B cell (primary cell): ENCODE measurements at regions not wholly inside any gene's neighbourhood (a gene's known extent, or its start where the extent isn't known, plus 50 kb on each side); places are given as distances from the start of the nearest gene placed in this dataset.

Experiments
- ATAC-seq: fragments of 200-7000 bp; cut with Tn5 transposase; one replicate; pipeline ENCODE4 v1.10.0; 2021; ENCODE audit warnings: low read depth, mild to moderate bottlenecking, moderate number of reproducible peaks, moderate library complexity
- CTCF ChIA-PET: fragments of 350-600 bp; sonication (Branson Sonifier 250); formaldehyde crosslinking; loops from one replicate; lab custom pipeline; 2021; ENCODE audit warnings: antibody characterized with exemption, inconsistent platforms; lab: Charles Lee
- POLR2A ChIA-PET: fragments of 350-600 bp; sonication (Branson Sonifier 250); formaldehyde crosslinking; loops from one replicate; lab custom pipeline; 2021; ENCODE audit warnings: antibody characterized with exemption; lab: Charles Lee
- DNase-seq: peaks from one replicate; pipeline ENCODE4 v3.0.0; 2013
- H2AFZ ChIP-seq: 2 replicates; pipeline ENCODE4 v1.6.1; 2012; ENCODE audit warnings: mild to moderate bottlenecking, low read depth, low read length; ENCODE audit not compliant: insufficient read depth, poor library complexity, severe bottlenecking
- H3K27ac ChIP-seq, 2 donors: 1 replicate in 1 of 2; 2 replicates in 1 of 2; pipeline ENCODE4 v1.5.1; 2012 to 2013; ENCODE audit warnings: low read length in 2 of 2, mild to moderate bottlenecking in 2 of 2, moderate library complexity in 1 of 2
- H3K27me3 ChIP-seq, 4 experiments: fragments of 200-600 bp in 1 of 4; sonication (generic) in 1 of 4; replicated peaks in 1 of 4; 1 replicate in 2 of 4; 2 replicates in 2 of 4; pipeline versions ENCODE4 v1.6.1 to v1.7.0; 2013 to 2016; ENCODE audit warnings: low read length in 3 of 4, mild to moderate bottlenecking in 2 of 4, mixed read lengths in 1 of 4, moderate library complexity in 1 of 4; ENCODE audit not compliant: insufficient read depth in 4 of 4, control insufficient read depth in 3 of 4; ENCODE audit errors: control extremely low read depth in 1 of 4
- H3K36me3 ChIP-seq, 2 experiments: replicated peaks in 1 of 2; 1 replicate in 1 of 2; 2 replicates in 1 of 2; pipeline versions ENCODE4 v1.6.1 to v1.7.1; 2013; ENCODE audit warnings: low read length in 1 of 2; ENCODE audit not compliant: insufficient read depth in 2 of 2, control insufficient read depth in 1 of 2; ENCODE audit errors: control extremely low read depth in 1 of 2, extremely low read depth in 1 of 2
- H3K4me1 ChIP-seq, 2 donors: fragments of 200-600 bp in 1 of 2; sonication (generic) in 1 of 2; 1 replicate in 1 of 2; 2 replicates in 1 of 2; pipeline versions ENCODE4 v1.5.1 to v1.6.1; 2013 to 2017; ENCODE audit warnings: low read length in 2 of 2; ENCODE audit not compliant: control insufficient read depth in 2 of 2, insufficient read depth in 2 of 2
- H3K4me2 ChIP-seq: replicated peaks from 2 replicates; pipeline ENCODE3; 2012; ENCODE audit warnings: mild to moderate bottlenecking, low read depth, low read length; ENCODE audit not compliant: poor library complexity, severe bottlenecking
- H3K4me3 ChIP-seq, 5 experiments: fragments of 200-600 bp in 1 of 5; sonication (generic) in 1 of 5; 1 replicate in 3 of 5; 2 replicates in 2 of 5; pipeline versions ENCODE4 v1.5.1 to v1.7.0; 2011 to 2016; ENCODE audit warnings: low read length in 4 of 5, mild to moderate bottlenecking in 4 of 5, low read depth in 2 of 5, control low read depth in 1 of 5, moderate library complexity in 1 of 5; ENCODE audit not compliant: insufficient read depth in 1 of 5; ENCODE audit errors: control extremely low read depth in 1 of 5, extremely low read depth in 1 of 5
- H3K79me2 ChIP-seq: fragments of 200-600 bp; sonication (generic); one replicate; pipeline ENCODE4 v1.6.0; 2016; ENCODE audit warnings: low read length; ENCODE audit not compliant: control insufficient read depth, insufficient read depth
- H3K9ac ChIP-seq: fragments of 200-600 bp; sonication (generic); 2 replicates; pipeline ENCODE4 v1.6.1; 2017; ENCODE audit warnings: mild to moderate bottlenecking, low read length, moderate library complexity
- H3K9me3 ChIP-seq, 3 donors: one replicate each; pipeline versions ENCODE4 v1.6.1 to v1.7.1; 2013; ENCODE audit warnings: low read length in 2 of 3; ENCODE audit not compliant: control insufficient read depth in 2 of 3, insufficient read depth in 1 of 3; ENCODE audit errors: control extremely low read depth in 1 of 3
- H4K20me1 ChIP-seq: 2 replicates; pipeline ENCODE4 v1.6.0; 2012; ENCODE audit warnings: mild to moderate bottlenecking, low read length; ENCODE audit not compliant: insufficient read depth, control insufficient read depth, poor library complexity, severe bottlenecking
- H3K27ac Mint-ChIP-seq: one replicate; pipeline ENCODE4 v1.8.0; 2021; ENCODE audit warnings: mixed read lengths
- H3K27me3 Mint-ChIP-seq: one replicate; pipeline ENCODE4 v1.8.0; 2021; ENCODE audit warnings: mixed read lengths
- H3K4me1 Mint-ChIP-seq: one replicate; pipeline ENCODE4 v1.8.0; 2021; ENCODE audit warnings: mixed read lengths
- H3K4me3 Mint-ChIP-seq: one replicate; pipeline ENCODE4 v1.8.0; 2021; ENCODE audit warnings: mixed read lengths
- H3K9me3 Mint-ChIP-seq: one replicate; pipeline ENCODE4 v1.8.0; 2022; ENCODE audit warnings: mixed read lengths; ENCODE audit not compliant: insufficient read depth
- EZH2 ChIP-seq: IDR thresholded peaks from 2 replicates; pipeline ENCODE4 v1.6.1; 2012; ENCODE audit warnings: borderline replicate concordance, low read depth, mild to moderate bottlenecking, moderate library complexity, low read length; ENCODE audit not compliant: insufficient read depth, poor library complexity, severe bottlenecking
- WGBS: methylation state at CpG from one replicate; pipeline ENCODE4 v1.1.5; 2013; ENCODE audit warnings: missing lambda C conversion rate; ENCODE audit not compliant: insufficient coverage; 5-methylcytosine and 5-hydroxymethylcytosine counted together
- intact Hi-C: fragments of 100-400 bp; cut with micrococcal nuclease; formaldehyde crosslinking; loops from one replicate; pipeline ENCODE4 v1.10.0; 2022
- TF ChIP-seq, protein P1 (sequence below): fragments of 200-600 bp; IDR thresholded peaks from one replicate; pipeline ENCODE4 v1.8.0; 2022; ENCODE audit warnings: antibody characterized with exemption, mild to moderate bottlenecking

- no peak overlapping the region for H3K9ac ChIP-seq
- ChIA-PET POLR2A (no interaction called here), CTCF (no interaction called here)
- no peaks in the 10 kb centered on the region for H4K20me1 ChIP-seq
- DNase-seq (no peak), ATAC-seq (no peak)
- H3K36me3 ChIP-seq, result no peaks in the 10 kb centered on the region
- no peak overlapping the region for H3K27ac Mint-ChIP-seq
- no peaks in the 10 kb centered on the region for H3K79me2 ChIP-seq
- no peak for TF ChIP-seq EZH2
- TF ChIP-seq, protein P1, sequence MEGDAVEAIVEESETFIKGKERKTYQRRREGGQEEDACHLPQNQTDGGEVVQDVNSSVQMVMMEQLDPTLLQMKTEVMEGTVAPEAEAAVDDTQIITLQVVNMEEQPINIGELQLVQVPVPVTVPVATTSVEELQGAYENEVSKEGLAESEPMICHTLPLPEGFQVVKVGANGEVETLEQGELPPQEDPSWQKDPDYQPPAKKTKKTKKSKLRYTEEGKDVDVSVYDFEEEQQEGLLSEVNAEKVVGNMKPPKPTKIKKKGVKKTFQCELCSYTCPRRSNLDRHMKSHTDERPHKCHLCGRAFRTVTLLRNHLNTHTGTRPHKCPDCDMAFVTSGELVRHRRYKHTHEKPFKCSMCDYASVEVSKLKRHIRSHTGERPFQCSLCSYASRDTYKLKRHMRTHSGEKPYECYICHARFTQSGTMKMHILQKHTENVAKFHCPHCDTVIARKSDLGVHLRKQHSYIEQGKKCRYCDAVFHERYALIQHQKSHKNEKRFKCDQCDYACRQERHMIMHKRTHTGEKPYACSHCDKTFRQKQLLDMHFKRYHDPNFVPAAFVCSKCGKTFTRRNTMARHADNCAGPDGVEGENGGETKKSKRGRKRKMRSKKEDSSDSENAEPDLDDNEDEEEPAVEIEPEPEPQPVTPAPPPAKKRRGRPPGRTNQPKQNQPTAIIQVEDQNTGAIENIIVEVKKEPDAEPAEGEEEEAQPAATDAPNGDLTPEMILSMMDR, result no peak
- peaks cover 3% of the 10 kb centered on the region for H3K27me3 Mint-ChIP-seq
- H3K27me3 ChIP-seq, result no peaks in the 10 kb centered on the region
- intact Hi-C loops, result no loop called here
- H3K4me3 Mint-ChIP-seq, result no peak overlapping the region
- no peak overlapping the region for H3K4me2 ChIP-seq
- H2AFZ ChIP-seq, result no peak overlapping the region
- H3K9me3 ChIP-seq, result no peaks in the 10 kb centered on the region
- no peaks in the 10 kb centered on the region for H3K9me3 Mint-ChIP-seq
- peaks cover 0 to 6% of the 10 kb centered on the region in 2 donors for H3K4me1 ChIP-seq
- H3K27ac ChIP-seq, result no peak overlapping the region
- H3K4me3 ChIP-seq, result no peak overlapping the region
- H3K4me1 Mint-ChIP-seq, result peaks cover 10% of the 10 kb centered on the region
These were observed 145.6 kb upstream of the NPY start for GRCh38 chr7:24138343-24138742.

DNA sequence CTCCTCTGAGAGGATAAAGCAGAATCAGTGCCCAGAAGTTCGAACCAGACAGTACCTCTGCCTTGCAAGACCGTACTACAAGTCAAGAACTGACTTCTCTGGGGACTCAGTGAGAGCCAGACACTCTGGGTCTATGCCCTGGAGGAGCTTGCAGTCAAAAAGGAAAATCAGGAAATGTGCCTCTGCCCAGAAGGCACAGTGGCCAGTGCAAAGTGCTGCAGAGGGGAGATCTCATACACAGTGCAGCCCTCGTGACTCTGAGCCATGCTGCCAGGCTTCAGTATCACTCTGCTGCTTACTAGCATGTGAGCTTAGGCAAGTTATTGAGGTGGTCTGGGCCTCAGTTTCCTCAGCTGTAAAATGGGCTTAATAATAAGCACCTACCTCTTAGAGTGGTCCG, 144.0 kb upstream of the NPY start:
- H3K4me1 ChIP-seq, result peaks cover 0 to 6% of the 10 kb centered on the region in 2 donors
- 88% methylated on average over 3 of the region's 4 CpGs for WGBS
- CTCF ChIA-PET, result no interaction called here
- H3K4me3 ChIP-seq, result no peak overlapping the region
- no peak for ATAC-seq
- H3K9ac ChIP-seq, result no peak overlapping the region
- H3K4me3 Mint-ChIP-seq, result no peak overlapping the region
- peaks cover 0 to 2% (median 0%) of the 10 kb centered on the region in 4 experiments for H3K27me3 ChIP-seq
- H2AFZ ChIP-seq, result no peak overlapping the region
- peaks cover 5% of the 10 kb centered on the region for H3K4me1 Mint-ChIP-seq
- no peak overlapping the region for H3K27ac ChIP-seq
- no peaks in the 10 kb centered on the region for H3K9me3 ChIP-seq
- no peak overlapping the region for H3K27ac Mint-ChIP-seq
- TF ChIP-seq EZH2, result no peak
- TF ChIP-seq, protein P1, result no peak
- POLR2A ChIA-PET, result interaction anchor here (0.6 kb wide), 1 partner anchor 515 kb away, joined by 5 read pairs; no protein-coding TSS in a partner anchor
- no peak for DNase-seq
- H3K4me2 ChIP-seq, result no peak overlapping the region
- H3K27me3 Mint-ChIP-seq, result peaks cover 3% of the 10 kb centered on the region
- no peaks in the 10 kb centered on the region for H3K36me3 ChIP-seq
- no peaks in the 10 kb centered on the region for H4K20me1 ChIP-seq
- no peaks in the 10 kb centered on the region for H3K9me3 Mint-ChIP-seq
- intact Hi-C loops, result no loop called here
- H3K79me2 ChIP-seq, result no peaks in the 10 kb centered on the region
